ENCODE measurements at regions not wholly inside any gene's neighbourhood (a gene's known extent, or its start where the extent isn't known, plus 50 kb on each side); places are given as distances from the start of the nearest gene placed in this dataset.

GRCh38 chr6:14489445-14489844, 371.9 kb downstream of the CD83 start:
- intact Hi-C loops (cut with micrococcal nuclease; ENCODE audit: unreplicated experiment) = no loop called here

DNA sequence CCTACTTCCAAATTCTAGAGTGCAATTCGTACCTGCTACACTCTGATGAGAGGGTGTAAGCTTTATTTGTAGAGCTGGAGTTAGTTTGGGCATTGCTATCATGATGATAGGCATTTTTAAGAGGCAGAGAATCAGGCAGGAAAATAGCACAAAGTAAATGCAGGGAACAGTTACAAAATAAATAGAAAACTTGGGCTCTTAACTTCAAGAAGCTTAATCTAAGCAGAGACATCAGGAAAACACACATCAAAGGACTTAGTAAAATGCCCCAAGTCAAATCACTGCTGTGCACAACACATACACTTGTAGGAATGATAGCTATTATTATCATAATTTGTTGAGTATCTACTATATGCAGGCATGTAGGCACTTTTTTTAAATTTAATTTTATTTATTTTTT, 381.2 kb downstream of the CD83 start:
- H3K9me3 ChIP-seq (ENCODE audit: insufficient read depth, low read depth) = no peaks in the 10 kb centered on the region
- no peaks in the 10 kb centered on the region for H3K79me2 ChIP-seq (ENCODE audit: low read depth)
- H2AFZ ChIP-seq = no peak overlapping the region
- ChIA-PET POLR2A (ENCODE audit: unreplicated experiment) (no interaction called here), CTCF (no interaction called here)
- H3K9me2 ChIP-seq (ENCODE audit: insufficient read depth) = no peaks in the 10 kb centered on the region
- peaks cover 14% of the 10 kb centered on the region; the same call in 1 of the 2 replicates for H3K4me1 ChIP-seq (replicated peaks; ENCODE audit: insufficient read depth)
- no peaks in the 10 kb centered on the region for H4K20me1 ChIP-seq (ENCODE audit: insufficient read depth)
- no peak for DNase-seq
- H3K27me3 ChIP-seq (ENCODE audit: insufficient read depth, low read depth) = no peaks in the 10 kb centered on the region
- BruUV-seq (replicated peaks) = no TSS peak
- TF ChIP-seq CTCF (conservative IDR thresholded peaks at IDR 0.05) (no peak), EZH2 (IDR thresholded peaks at IDR 0.05; ENCODE audit: low read depth) (no peak)
- H3K4me2 ChIP-seq = no peak overlapping the region
- no peak overlapping the region for H3K27ac ChIP-seq
- H3F3A ChIP-seq (ENCODE audit: insufficient read depth, low read depth) = no peaks in the 10 kb centered on the region; the same call in 1 of the 2 replicates
- H3K36me3 ChIP-seq (ENCODE audit: low read depth) = no peaks in the 10 kb centered on the region
- intact Hi-C loops (cut with micrococcal nuclease; ENCODE audit: unreplicated experiment) = loop anchor here (2.0 kb wide), 1 partner anchor 288 kb away; no protein-coding TSS in a partner anchor
- no peak overlapping the region for H3K4me3 ChIP-seq

More at GRCh38 chr6:14489445-14489844, 371.9 kb downstream of the CD83 start:
- no peaks in the 10 kb centered on the region for H4K20me1 ChIP-seq (ENCODE audit: insufficient read depth)
- no peak overlapping the region for H3K4me3 ChIP-seq
- no peaks in the 10 kb centered on the region for H3K79me2 ChIP-seq (ENCODE audit: low read depth)
- no peaks in the 10 kb centered on the region for H3K4me1 ChIP-seq (replicated peaks; ENCODE audit: insufficient read depth)
- no peak for DNase-seq
- ChIA-PET POLR2A (ENCODE audit: unreplicated experiment) (interaction anchor here (0.5 kb wide), 1 partner anchor 47 kb away, joined by 3 read pairs; no protein-coding TSS in a partner anchor), CTCF (no interaction called here)
- no peak for TF ChIP-seq EZH2 (IDR thresholded peaks at IDR 0.05; ENCODE audit: low read depth)
- TF ChIP-seq CTCF (conservative IDR thresholded peaks at IDR 0.05) = no peak
- H2AFZ ChIP-seq = no peak overlapping the region
- H3K27me3 ChIP-seq (ENCODE audit: insufficient read depth, low read depth) = no peaks in the 10 kb centered on the region
- H3K27ac ChIP-seq = no peak overlapping the region
- H3K9me3 ChIP-seq (ENCODE audit: insufficient read depth, low read depth) = no peaks in the 10 kb centered on the region
- no peaks in the 10 kb centered on the region for H3K9me2 ChIP-seq (ENCODE audit: insufficient read depth)
- H3K36me3 ChIP-seq (ENCODE audit: low read depth) = no peaks in the 10 kb centered on the region
- no peak overlapping the region for H3K4me2 ChIP-seq
- BruUV-seq (replicated peaks) = no TSS peak
- no peaks in the 10 kb centered on the region for H3F3A ChIP-seq (ENCODE audit: insufficient read depth, low read depth)

DNA sequence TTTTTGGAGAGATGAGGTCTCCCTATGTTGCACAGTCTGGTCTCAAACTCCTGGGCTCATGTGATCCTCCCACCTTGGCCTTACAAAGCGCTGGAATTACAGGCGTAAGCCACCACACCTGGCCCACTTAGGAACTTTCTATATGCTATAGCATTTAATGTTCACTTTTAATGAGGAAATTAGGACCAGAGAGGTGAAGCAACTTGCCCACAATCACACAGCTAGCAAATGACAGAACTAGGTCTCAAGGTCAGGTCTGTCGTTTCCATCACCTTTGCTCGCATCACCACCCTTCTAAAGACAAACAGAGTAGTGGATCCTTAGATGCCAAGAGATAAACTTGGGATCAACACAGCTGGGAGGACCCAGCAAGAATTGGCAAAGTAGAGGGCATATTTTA, 381.7 kb downstream of the CD83 start:
- intact Hi-C loops (cut with micrococcal nuclease; ENCODE audit: unreplicated experiment) = loop anchor here (2.0 kb wide), 1 partner anchor 289 kb away; no protein-coding TSS in a partner anchor
- Histone ChIP-seq H3K27ac (no peak overlapping the region), H2AFZ (no peak overlapping the region), H3K9me3 (ENCODE audit: insufficient read depth, low read depth) (no peaks in the 10 kb centered on the region), H4K20me1 (ENCODE audit: insufficient read depth) (no peaks in the 10 kb centered on the region), H3K4me3 (no peak overlapping the region), H3K79me2 (ENCODE audit: low read depth) (no peaks in the 10 kb centered on the region), H3K27me3 (ENCODE audit: insufficient read depth, low read depth) (no peaks in the 10 kb centered on the region), H3K9me2 (ENCODE audit: insufficient read depth) (no peaks in the 10 kb centered on the region), H3K36me3 (ENCODE audit: low read depth) (no peaks in the 10 kb centered on the region), H3K4me1 (replicated peaks; ENCODE audit: insufficient read depth) (peaks cover 14% of the 10 kb centered on the region; the same call in 1 of the 2 replicates), H3F3A (ENCODE audit: insufficient read depth, low read depth) (no peaks in the 10 kb centered on the region; the same call in 1 of the 2 replicates), H3K4me2 (peak overlapping the region; percentile 52; the same call in 1 of the 2 replicates)
- no peak for DNase-seq
- TF ChIP-seq EZH2 (IDR thresholded peaks at IDR 0.05; ENCODE audit: low read depth) (no peak), CTCF (conservative IDR thresholded peaks at IDR 0.05) (no peak)
- BruUV-seq (replicated peaks) = no TSS peak
- POLR2A ChIA-PET (ENCODE audit: unreplicated experiment) = no interaction called here
- CTCF ChIA-PET = no interaction called here
